ENCODE measurements at regions not wholly inside any gene's neighbourhood (a gene's known extent, or its start where the extent isn't known, plus 50 kb on each side); places are given as distances from the start of the nearest gene placed in this dataset.

- TF ChIP-seq CTCF (IDR thresholded peaks at IDR 0.05) (no peak), POLR2A (IDR thresholded peaks at IDR 0.05) (no peak), POLR2AphosphoS5 (IDR thresholded peaks at IDR 0.05) (no peak)
Measured at GRCh38 chr1:19567041-19567440, 77.1 kb upstream of the NBL1 start.

All from upper lobe of left lung (tissue), 4 donors.